ENCODE measurements at regions not wholly inside any gene's neighbourhood (a gene's known extent, or its start where the extent isn't known, plus 50 kb on each side); places are given as distances from the start of the nearest gene placed in this dataset.

DNA sequence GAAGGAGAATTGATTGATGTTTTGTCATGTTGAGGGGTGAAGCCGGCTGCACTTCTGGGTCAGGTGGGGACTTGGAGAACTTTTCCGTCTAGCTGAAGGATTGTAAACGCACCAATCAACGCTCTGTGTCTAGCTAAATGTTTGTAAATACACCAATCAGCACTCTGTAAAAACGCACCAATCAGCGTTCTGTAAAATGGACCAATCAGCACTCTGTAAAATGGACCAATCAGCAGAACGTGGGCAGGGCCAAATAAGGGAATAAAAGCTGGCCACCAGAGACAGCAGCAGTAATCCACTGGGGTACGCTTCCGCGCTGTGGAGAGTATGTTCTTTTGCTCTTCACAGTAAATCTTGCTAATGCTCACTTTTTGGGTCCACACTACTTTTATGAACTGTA is 384.1 kb downstream of the FOXG1 start:
- TF ChIP-seq POLR2AphosphoS5 (IDR thresholded peaks at IDR 0.05) (no peak), POLR2A (IDR thresholded peaks at IDR 0.05; ENCODE audit: low read depth) (no peak)
- TF ChIP-seq, protein P1, sequence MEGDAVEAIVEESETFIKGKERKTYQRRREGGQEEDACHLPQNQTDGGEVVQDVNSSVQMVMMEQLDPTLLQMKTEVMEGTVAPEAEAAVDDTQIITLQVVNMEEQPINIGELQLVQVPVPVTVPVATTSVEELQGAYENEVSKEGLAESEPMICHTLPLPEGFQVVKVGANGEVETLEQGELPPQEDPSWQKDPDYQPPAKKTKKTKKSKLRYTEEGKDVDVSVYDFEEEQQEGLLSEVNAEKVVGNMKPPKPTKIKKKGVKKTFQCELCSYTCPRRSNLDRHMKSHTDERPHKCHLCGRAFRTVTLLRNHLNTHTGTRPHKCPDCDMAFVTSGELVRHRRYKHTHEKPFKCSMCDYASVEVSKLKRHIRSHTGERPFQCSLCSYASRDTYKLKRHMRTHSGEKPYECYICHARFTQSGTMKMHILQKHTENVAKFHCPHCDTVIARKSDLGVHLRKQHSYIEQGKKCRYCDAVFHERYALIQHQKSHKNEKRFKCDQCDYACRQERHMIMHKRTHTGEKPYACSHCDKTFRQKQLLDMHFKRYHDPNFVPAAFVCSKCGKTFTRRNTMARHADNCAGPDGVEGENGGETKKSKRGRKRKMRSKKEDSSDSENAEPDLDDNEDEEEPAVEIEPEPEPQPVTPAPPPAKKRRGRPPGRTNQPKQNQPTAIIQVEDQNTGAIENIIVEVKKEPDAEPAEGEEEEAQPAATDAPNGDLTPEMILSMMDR (IDR thresholded peaks at IDR 0.05), result no peak
